ENCODE measurements at regions not wholly inside any gene's neighbourhood (a gene's known extent, or its start where the extent isn't known, plus 50 kb on each side); places are given as distances from the start of the nearest gene placed in this dataset.

GRCh38 chr18:28814365-28814764 is 637.4 kb upstream of the CDH2 start:
- H3K9me3 ChIP-seq = no peaks in the 10 kb centered on the region
- intact Hi-C loops (cut with micrococcal nuclease; ENCODE audit: unreplicated experiment) = no loop called here
- no peak overlapping the region for H3K4me3 Mint-ChIP-seq (ENCODE audit: unreplicated experiment)
- H3K27ac Mint-ChIP-seq (ENCODE audit: unreplicated experiment) = no peak overlapping the region
- CTCF ChIA-PET = no interaction called here
- no peaks in the 10 kb centered on the region for H3K36me3 ChIP-seq (ENCODE audit: control insufficient read depth, insufficient read depth, low read length)
- H3K4me3 ChIP-seq (ENCODE audit: low read depth, low read length) = no peak overlapping the region
- POLR2A ChIA-PET = no interaction called here
- H3K4me1 ChIP-seq = no peaks in the 10 kb centered on the region
- H3K9me3 Mint-ChIP-seq (ENCODE audit: unreplicated experiment) = no peaks in the 10 kb centered on the region
- H3K4me1 Mint-ChIP-seq (ENCODE audit: low read depth, unreplicated experiment) = no peaks in the 10 kb centered on the region
- no peak for TF ChIP-seq CTCF (IDR thresholded peaks at IDR 0.05; ENCODE audit: insufficient read depth in 1 of 2, low read depth in 1 of 2, low read length in 1 of 2, severe bottlenecking in 1 of 2, unreplicated experiment in 1 of 2)
- H3K27me3 ChIP-seq (replicated peaks; ENCODE audit: control insufficient read depth, insufficient read depth, low read length) = no peaks in the 10 kb centered on the region
- BruUV-seq (replicated peaks) = no TSS peak
- H3K27me3 Mint-ChIP-seq (ENCODE audit: insufficient read depth, unreplicated experiment) = no peaks in the 10 kb centered on the region
- no peaks in the 10 kb centered on the region for H3K36me3 Mint-ChIP-seq (ENCODE audit: insufficient read depth, unreplicated experiment)
- no peak for DNase-seq

- intact Hi-C loops (cut with micrococcal nuclease; ENCODE audit: unreplicated experiment) = no loop called here
- Histone ChIP-seq H3K4me3 (ENCODE audit: low read depth, low read length) (no peak overlapping the region), H3K9me3 (no peaks in the 10 kb centered on the region), H3K27me3 (replicated peaks; ENCODE audit: control insufficient read depth, insufficient read depth, low read length) (no peaks in the 10 kb centered on the region), H3K4me1 (no peaks in the 10 kb centered on the region), H3K36me3 (ENCODE audit: control insufficient read depth, insufficient read depth, low read length) (no peaks in the 10 kb centered on the region)
- Mint-ChIP-seq H3K4me1 (ENCODE audit: low read depth, unreplicated experiment) (no peaks in the 10 kb centered on the region), H3K27me3 (ENCODE audit: insufficient read depth, unreplicated experiment) (no peaks in the 10 kb centered on the region), H3K9me3 (ENCODE audit: unreplicated experiment) (no peaks in the 10 kb centered on the region), H3K27ac (ENCODE audit: unreplicated experiment) (no peak overlapping the region), H3K4me3 (ENCODE audit: unreplicated experiment) (no peak overlapping the region), H3K36me3 (ENCODE audit: insufficient read depth, unreplicated experiment) (no peaks in the 10 kb centered on the region)
- POLR2A ChIA-PET = no interaction called here
- CTCF ChIA-PET = no interaction called here
- no peak for TF ChIP-seq CTCF (IDR thresholded peaks at IDR 0.05; ENCODE audit: insufficient read depth in 1 of 2, low read depth in 1 of 2, low read length in 1 of 2, severe bottlenecking in 1 of 2, unreplicated experiment in 1 of 2)
- no TSS peak for BruUV-seq (replicated peaks)
- no peak for DNase-seq
Observed at GRCh38 chr18:28808373-28808772, 631.4 kb upstream of the CDH2 start.

GRCh38 chr18:28805491-28805890 is 628.6 kb upstream of the CDH2 start:
- no peak for TF ChIP-seq CTCF (IDR thresholded peaks at IDR 0.05; ENCODE audit: insufficient read depth in 1 of 2, low read depth in 1 of 2, low read length in 1 of 2, severe bottlenecking in 1 of 2, unreplicated experiment in 1 of 2)
- no peaks in the 10 kb centered on the region for H3K36me3 Mint-ChIP-seq (ENCODE audit: insufficient read depth, unreplicated experiment)
- ChIA-PET CTCF (no interaction called here), POLR2A (no interaction called here)
- H3K4me1 ChIP-seq = no peaks in the 10 kb centered on the region
- H3K27me3 Mint-ChIP-seq (ENCODE audit: insufficient read depth, unreplicated experiment) = peaks cover 6% of the 10 kb centered on the region
- no peaks in the 10 kb centered on the region for H3K36me3 ChIP-seq (ENCODE audit: control insufficient read depth, insufficient read depth, low read length)
- BruUV-seq (replicated peaks) = no TSS peak
- H3K9me3 Mint-ChIP-seq (ENCODE audit: unreplicated experiment) = no peaks in the 10 kb centered on the region
- H3K4me3 Mint-ChIP-seq (ENCODE audit: unreplicated experiment) = no peak overlapping the region
- H3K4me1 Mint-ChIP-seq (ENCODE audit: low read depth, unreplicated experiment) = no peaks in the 10 kb centered on the region
- no peaks in the 10 kb centered on the region for H3K27me3 ChIP-seq (replicated peaks; ENCODE audit: control insufficient read depth, insufficient read depth, low read length)
- intact Hi-C loops (cut with micrococcal nuclease; ENCODE audit: unreplicated experiment) = no loop called here
- H3K9me3 ChIP-seq = no peaks in the 10 kb centered on the region
- no peak overlapping the region for H3K27ac Mint-ChIP-seq (ENCODE audit: unreplicated experiment)
- no peak for DNase-seq
- H3K4me3 ChIP-seq (ENCODE audit: low read depth, low read length) = no peak overlapping the region
